RCC 7860 (cell line): ENCODE measurements at regions not wholly inside any gene's neighbourhood (a gene's known extent, or its start where the extent isn't known, plus 50 kb on each side); places are given as distances from the start of the nearest gene placed in this dataset.

Experiments used
- DNase-seq: peaks from one replicate; pipeline ENCODE4 v3.0.0-alpha.2; 2015; ENCODE audit warnings: low spot score
- FAIRE-seq: peaks from 2 replicates; lab custom pipeline; 2012; peaks lifted over from hg19 to GRCh38; lab: Jason Lieb, UNC

DNA sequence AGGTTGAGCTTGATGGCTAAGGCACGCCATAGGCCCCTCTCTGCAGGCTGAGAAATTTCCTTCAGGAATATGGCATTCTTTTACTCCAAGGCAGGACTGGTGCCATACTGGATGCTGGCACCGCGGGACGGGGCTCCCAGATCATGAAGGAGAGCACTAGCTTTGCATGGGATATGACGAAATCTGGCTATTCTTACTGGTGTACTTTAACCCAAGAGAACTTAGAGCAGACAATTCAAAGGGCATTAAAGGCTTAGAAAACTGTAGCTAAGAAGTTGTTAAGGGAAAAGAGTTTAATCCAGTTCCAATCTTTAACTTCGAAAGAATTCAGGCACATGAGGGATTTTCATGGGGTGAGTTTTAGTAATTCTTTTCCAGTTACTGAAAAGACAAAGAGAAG is 204.4 kb upstream of the ESRRG start:
- FAIRE-seq (no peak), DNase-seq (no peak)

DNA sequence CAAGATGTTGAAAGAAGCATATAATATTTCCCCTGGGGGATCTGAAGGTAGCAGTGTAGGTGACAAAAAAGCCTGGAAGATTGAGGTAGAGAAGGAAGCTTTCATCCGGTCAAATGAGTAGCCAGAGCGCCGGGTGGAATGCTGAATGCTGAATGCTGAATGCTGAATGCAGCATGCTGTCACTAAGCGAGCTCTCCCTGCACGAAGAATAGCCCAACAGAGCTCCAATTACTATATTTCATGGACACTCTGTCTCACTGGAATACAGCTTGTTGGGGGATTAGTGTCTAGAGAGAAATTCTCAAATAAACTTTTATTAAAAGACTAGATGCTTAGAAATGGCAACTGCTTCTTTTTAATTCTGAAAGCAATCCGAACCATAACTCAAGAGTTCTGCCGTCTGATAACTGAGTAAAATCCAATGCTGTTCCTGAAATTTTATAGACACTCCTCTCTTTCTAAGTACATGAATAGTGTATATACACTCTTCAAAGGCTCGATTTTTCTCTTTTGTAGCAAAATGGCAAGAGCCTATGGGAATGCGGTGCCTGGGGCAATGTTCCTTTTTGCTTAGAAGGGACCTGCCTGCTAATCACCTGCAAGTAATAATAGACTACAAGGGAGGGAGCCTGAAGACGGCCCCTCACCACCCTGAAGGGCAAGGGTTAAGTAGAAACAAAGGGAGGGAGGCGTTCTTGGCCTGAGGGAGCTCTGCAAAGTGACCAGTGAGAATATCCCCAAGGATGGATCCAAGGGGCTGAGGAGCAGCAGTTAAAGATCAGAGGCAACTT is 203.7 kb upstream of the ESRRG start:
- FAIRE-seq = no peak
- no peak for DNase-seq

DNA sequence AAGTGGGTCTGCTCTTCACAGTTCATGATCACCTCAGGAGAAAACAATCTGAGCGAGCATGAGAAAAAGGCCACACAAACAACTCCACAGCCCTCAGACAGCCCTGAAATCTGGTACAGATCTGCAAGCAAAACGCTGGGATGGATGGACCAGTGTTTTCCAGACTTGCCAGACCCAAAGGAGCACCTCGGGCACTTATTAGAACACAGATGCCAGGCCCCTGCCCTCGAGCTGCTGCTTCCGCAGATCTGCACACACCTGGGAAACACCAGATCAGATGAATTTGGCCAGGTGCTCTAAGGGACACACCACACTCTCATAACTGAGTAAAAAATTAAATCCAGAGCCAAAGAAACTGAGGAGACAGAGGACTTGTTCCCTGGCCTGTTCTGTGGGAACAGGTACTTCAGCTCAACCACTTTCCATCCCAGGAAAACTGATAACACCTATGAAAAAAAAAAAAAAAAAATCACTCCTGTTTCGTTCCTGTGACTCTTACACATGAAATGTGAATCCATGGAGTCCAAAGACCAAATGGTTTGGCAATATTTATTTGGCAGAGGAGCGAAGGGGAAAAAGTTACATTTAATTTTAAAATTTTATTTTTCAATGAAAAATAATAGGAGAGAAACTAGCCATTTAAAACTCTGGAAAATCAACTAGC is 202.9 kb upstream of the ESRRG start:
- FAIRE-seq (no peak), DNase-seq (no peak)

DNA sequence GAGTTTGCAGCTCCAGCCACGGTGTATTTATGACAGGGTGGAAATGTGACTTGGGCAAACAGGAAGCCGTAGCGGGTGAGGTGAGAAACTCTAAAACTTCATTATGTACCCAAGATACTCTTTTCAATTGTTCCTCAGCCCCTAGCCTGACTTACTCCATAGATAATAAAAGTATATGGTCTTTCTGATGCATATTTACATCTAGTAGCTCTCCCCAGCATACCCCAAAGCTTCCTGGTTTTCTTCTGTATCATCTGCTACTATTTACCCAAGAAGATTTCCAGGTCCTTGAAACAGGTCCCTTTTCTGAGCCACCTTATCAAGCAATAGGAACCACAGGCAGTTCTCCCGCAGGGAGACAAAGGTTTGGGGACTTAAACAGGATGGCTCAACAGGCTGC is 201.5 kb upstream of the ESRRG start:
- DNase-seq = no peak
- no peak for FAIRE-seq

DNA sequence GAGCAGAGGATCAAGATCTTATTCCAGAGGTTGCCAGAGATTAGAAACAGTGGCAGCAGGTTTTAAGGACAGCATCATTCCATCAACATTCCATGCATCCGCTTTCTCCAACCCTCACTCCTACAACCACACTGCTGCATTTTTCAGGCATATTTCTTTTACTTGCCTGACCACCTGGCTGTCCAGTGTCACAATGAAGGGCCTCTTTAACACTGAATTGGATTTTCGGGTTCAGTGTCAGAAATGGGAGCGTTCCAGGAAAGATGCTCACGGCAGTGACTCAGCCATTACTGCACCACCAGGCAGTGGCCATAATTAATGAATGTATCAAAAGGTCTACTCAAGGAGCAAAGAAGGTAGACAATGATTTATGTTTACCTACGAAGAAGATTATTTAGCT is 200.4 kb upstream of the ESRRG start:
- DNase-seq = no peak
- FAIRE-seq = no peak

DNA sequence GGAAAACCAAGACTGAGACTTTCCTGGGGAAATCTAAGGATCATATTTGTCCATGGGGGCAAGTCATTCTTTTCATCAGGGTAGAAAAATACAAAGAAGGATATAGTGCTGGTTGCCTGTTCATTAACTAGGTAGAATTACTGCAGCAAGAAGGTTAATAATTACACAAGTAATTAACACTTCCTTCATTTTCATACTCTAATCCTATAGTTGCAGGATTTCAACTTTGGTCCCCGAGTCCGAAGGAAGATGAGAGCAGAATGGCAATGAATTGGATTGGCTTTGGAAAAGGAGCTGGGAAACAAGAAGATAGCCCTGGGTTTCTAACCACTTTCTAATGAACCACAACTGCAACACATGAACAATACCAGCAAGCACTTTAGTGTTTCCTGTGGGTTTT is 199.2 kb upstream of the ESRRG start:
- no peak for FAIRE-seq
- no peak for DNase-seq

DNA sequence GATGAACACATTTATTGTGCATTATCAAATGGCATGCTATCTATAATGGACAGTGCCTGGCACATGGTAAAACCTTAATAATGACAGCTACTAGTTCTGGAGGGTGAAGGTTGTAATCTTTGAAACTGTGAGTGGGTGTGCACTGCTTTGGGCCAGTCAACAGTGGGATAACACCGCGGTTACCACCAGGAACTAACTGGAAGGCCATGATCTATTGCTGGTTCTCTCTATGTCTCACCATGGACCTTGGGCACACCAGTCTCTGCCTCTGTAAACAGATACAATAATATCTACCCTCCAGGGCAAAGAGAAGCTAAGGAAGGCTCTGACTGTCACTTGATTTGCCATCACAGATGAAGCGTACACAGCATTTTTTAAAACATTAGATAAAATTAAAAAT is 198.6 kb upstream of the ESRRG start:
- DNase-seq (no peak), FAIRE-seq (no peak)

DNA sequence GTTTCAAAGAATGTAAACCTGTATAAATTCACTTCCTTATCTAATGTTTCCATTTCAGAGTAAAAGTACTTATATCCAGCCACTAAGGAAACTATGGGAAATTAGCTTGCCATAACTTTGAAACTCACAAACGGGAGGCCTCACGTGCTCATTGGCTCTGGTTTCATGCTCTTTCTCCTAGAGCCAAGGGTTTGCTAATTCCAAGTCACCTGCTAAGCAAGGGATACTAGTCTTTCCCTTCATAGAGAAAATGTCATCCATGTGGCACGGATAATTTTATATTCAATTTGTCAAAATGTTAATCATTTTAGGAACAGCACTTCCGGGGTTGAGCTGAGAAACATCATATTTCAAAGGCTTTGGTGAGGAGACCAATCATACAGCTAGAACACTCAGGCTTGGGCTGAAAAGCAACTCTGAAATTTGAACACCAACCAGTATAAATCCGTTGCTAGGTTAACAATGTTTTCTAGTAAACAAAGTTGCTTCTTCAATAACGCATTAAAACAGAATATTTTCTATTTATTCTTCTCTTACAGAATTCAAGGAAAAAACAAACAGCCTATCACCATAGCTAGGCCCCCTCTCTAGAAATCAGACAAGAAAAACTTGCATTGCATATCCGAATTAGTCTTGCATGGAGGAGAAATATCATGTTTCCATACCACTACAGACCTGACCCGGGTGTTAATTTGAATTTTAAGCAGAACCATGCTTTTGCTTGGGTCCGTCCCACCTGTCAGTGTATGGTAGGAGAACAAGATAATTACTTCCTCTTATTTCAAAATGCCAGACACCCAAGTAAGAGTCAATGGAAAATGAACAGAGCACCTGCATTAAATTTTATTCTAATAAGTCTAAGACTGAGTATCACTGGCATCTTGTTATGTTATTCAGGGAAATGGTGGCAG is 196.1 kb upstream of the ESRRG start:
- FAIRE-seq (no peak), DNase-seq (no peak)

DNA sequence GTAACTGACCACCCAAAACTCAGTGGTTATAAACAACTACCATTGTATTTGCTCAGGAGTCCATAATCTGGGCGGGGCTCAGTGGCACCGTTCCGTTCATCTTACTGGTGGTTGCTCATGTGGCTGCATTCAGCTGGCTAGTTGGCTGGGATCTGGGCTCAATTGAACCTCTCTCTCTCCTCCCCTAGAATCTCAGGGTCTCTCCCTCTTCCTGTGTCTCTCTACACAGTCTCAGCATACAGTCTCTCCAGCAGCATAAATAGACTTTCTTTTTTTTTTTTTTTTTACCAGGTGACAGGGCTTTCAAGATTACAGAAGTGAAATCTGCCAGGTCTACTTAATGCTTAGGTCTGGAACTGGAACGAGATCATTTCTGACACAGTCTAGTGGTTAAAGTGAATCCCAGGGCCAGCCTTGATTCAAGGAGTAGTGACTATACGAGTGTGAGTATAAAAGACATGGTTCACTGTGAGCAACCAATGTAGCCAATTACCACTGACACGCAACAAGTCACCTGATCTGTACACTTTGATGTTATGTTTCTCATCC is 193.7 kb upstream of the ESRRG start:
- no peak for FAIRE-seq
- DNase-seq = no peak

DNA sequence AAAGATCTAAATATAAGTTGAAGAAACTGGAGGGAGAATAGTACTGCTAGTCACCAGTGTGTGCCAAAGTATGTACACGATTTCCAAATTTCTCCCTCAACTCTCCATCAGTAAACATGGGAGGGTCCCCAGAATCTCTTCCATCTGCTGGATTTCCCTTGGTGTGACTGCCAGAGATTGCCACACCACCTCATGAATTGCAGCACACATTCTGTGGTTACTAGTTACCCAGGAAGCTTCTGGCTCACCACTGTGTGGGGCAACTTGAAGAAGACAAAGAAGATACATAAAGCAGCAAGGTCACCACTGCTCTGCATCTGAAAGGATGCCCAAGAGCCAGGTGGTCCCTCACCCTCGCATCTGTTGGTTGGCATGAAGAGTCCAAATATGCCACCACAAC is 191.7 kb upstream of the ESRRG start:
- DNase-seq = no peak
- no peak for FAIRE-seq

DNA sequence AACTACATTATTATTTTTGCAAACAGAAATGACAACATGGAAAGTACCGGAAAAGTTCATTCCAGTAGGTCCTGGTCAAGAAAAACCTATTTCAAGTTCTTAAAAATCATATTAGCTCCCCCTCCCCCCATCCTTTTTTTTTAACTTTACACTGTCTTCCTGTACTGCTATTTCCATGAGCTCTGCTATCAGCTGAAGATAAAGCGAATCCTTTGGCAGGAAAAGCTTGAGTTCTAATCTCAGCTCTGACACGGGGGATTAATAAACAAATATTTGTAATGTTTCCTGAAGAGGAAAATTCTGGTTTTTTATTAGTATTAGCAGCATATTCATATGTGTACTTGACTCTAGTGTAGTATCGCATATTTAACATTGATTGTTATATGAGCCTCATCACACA is 190.7 kb upstream of the ESRRG start:
- DNase-seq (no peak), FAIRE-seq (no peak)

DNA sequence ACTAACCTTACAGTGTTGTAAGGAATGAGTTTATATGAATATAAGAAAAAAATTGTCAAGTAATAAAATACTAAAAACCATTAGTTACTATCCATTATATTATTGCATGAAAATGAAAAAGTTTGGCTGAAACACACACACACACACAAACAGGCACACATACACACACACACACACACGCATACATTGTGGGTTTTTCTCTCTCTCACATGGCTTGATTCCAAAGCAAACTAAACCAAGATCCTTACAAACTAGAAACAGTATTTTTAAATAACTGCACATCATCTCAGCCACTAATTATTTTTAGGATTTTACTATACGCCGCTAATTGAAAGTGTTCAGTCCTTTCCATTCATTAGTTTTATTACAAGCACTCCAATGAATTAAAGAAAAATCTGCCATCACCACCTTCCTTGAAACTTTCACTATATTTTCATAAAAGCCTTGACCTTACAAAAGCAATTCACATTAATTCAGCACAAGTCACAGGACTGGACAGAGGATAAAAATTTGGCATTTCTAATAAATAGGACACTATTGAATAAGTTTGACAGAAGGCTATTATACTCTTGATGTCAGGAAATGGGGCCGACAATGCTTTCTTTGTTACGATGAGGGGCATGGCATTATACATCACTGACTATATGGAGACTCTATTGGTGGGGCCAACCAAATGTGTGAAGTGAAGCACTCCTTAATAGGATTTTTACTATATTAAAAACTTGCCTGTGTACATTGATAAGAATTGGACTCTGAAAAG is 187.0 kb upstream of the ESRRG start:
- DNase-seq (no peak), FAIRE-seq (no peak)

DNA sequence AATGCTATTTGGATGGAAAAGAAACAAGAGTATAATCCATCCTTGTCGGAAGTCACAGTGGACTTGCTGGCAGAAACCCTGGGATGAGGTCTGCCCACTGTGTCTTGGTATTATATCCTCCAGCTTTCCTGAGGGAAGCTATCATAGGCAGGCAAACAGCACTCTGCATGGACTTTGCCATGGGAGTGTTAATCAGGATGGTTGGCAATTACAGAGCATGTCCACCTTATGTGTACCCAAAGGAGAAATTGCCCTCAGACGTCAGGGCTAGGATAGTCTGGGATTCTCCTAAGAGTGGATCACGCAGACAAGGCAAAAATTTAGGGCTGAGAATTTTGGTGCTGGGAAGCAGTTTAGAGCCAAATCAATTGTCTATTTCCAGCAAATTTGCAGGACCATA is 184.9 kb upstream of the ESRRG start:
- DNase-seq (no peak), FAIRE-seq (no peak)

DNA sequence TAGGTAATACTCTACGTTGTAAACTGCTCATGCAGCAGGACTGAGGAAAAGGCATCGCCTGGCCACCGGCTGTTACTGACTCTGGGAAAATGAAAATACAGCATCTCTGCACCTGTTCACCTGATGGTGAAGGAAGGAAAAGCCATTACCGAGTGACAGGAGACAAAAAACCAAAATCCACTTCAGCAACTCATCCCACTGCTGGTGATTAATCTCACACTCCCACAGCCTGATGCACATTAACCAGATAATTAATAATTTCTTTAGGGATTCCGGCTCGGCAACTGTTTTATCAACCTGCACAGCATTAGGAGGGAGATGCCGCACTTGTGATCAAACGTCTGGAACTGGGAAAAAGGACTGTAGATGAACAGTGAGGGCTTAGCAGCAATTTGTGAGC is 183.9 kb upstream of the ESRRG start:
- FAIRE-seq = no peak
- DNase-seq = no peak

DNA sequence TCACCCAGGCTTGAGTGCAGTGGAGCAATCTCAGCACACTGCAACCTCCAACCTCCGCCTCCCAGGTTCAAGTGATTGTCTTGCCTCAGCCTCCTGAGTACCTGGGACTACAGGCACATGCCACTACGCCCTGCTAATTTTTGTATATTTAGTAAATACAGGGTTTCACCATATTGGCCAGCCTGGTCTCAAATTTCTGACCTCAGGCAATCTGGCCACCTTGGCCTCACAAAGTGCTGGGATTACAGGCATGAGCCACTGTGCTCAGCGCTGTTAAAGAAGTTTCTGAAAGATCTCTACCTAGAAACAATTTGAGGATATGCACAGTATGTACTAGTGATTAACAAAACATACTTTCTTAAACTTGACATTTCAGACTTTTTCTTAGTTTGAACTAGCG is 182.6 kb upstream of the ESRRG start:
- DNase-seq (no peak), FAIRE-seq (no peak)

DNA sequence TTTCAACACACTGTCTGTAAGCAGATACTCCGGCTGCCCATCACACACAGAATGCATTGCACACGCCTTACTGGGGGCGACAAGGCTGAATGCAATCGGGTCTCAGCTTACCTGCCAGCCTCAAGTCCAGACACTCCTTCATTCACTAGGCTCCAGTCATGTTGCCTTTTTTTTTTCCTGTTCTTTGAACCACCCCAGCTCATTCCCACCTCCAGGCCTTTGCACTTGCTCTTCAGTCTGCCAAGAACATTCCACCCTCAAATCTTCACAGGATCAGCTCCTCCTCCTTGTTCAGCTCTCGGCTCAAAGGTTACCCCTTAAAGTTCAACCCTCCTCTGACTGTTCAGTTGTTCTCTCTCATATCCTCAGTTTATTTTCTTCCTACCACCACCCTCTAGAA is 181.9 kb upstream of the ESRRG start:
- DNase-seq (no peak), FAIRE-seq (no peak)

DNA sequence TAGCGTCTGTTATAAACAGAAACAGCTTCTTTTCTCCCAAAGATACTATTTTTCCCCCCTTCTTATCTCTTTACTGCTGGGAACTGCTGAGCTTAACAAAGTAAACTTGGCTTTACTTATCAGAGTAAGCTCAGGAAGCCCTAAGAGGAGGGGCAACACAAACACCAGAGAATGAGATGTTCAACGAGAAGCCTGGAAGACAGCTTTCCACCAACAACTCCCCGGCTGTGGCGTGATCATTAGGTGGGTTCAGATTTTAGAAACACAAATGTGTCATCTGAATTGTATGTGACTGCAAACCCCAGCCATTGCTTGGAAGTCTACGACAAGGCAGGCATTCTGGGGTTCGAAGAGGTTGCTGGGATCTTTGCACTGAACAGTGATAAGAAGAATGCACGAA is 181.2 kb upstream of the ESRRG start:
- no peak for FAIRE-seq
- DNase-seq = no peak

DNA sequence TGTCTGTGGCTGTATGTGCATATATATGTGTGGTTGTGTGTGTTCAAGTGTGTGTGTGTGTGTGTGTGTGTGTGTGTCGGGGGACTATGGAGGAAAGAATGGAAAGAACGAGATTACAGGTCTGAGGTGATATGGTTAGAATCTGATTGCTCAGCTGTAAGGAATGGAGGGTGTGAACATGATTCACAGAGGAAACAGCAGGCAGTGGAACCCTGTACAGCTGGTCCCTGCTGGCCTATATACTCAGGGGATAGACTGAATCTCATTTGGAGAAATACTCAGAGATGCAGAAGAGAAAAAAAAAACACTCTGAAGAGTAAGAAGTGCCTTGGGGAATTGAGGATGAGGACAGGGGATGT is 180.1 kb upstream of the ESRRG start:
- peak; percentile 49 for DNase-seq
- FAIRE-seq = no peak

DNA sequence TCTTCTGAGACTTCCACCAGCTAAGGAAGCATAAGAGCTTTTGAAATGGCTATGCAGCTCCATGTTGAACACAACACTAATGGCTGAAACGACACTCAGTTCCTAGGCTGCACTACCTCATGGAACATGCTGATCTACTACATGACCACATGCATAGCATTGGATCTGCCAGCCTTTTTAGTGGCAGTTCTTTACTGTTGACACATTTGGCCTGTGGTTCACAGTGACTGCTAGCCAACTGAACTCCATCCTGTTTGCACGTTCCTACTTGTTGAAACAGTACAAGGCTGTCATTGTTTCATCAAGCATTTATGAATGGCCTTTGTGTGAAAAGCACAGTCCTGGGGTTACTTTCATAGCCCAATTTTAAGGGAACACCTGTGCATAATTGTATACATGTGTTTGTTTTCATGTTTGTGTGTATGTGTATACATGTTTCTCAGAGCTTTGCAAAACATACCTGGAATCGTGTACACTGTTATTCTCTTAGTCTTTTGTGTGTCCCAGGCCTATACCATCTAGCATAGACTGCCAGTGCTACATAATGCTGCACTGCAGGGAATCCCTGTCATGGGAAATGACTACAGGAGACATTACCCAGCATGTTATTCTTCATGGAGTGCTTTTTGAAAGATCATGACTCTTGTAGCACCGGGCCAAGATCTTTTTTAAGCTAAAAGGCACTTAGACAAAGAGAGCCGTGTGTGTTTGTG is 179.6 kb upstream of the ESRRG start:
- no peak for FAIRE-seq
- DNase-seq = no peak

DNA sequence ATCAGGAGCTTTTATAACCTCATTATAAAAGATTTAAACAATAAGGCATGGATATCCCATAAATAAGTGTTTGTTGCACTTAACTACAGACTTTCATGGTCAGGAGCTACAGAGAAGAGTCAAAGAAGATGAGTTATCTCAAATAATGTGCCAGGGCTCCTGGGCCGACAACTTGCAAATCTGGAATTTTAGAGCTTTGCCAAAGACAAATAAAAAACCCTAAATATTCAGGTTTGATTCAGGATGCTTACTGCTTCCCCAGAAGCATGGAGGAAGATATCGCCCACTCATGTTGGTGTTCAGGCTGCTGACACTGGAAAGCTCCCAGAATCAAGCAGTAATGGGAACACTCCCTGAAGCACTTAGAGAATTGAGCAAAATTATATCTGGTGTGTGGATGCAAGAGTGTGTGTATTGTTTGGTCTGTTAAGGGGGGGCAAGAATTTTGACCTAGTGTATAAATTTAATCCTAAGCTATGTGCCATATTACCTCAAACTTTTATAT is 176.9 kb upstream of the ESRRG start:
- DNase-seq (no peak), FAIRE-seq (no peak)
